ENCODE measurements at regions not wholly inside any gene's neighbourhood (a gene's known extent, or its start where the extent isn't known, plus 50 kb on each side); places are given as distances from the start of the nearest gene placed in this dataset.

DNA sequence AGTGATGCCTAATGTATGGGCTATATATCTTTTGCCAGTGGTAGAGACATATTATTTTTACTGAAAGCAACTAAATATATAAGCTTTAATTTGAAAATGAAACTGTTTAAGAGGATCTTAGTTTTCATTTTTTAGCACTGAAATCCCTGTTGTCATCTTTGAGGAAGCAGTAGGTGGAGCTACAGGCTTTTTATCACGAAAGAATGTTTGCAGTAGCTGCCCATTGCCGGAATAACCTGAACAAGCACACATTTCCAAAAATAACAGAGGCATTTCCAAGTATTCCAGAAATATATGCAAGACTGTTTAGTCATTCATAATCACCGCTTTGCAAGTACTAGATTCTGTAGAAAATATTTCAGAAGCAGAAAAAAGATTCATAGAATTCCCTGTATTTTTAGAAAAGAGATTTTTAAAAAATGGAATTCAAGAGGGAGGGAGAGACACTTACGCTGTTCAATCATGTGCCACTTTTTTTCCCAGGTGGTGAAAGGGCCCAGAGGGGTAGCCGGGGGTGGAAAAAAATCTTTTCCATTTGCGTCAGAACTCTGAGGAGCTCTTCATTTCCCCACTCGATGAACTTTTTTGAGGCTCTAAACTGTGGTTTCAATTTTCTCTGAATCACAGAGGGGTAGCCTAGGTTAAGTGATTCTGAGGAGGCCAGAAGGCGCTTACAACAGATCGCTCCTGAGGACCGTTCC is 142.5 kb upstream of the FERMT1 start:
- H3K27ac ChIP-seq = peak overlapping the region; percentile 3
- no peak overlapping the region for H3K9ac ChIP-seq (ENCODE audit: low read depth in 2 of 2, low read length in 2 of 2)
- no peak overlapping the region for H3K4me3 ChIP-seq
- no peaks in the 10 kb centered on the region for H3K9me3 ChIP-seq
- H3K36me3 ChIP-seq = no peaks in the 10 kb centered on the region
- intact Hi-C loops (cut with DNase I) = no loop called here
- TF ChIP-seq, protein P1, sequence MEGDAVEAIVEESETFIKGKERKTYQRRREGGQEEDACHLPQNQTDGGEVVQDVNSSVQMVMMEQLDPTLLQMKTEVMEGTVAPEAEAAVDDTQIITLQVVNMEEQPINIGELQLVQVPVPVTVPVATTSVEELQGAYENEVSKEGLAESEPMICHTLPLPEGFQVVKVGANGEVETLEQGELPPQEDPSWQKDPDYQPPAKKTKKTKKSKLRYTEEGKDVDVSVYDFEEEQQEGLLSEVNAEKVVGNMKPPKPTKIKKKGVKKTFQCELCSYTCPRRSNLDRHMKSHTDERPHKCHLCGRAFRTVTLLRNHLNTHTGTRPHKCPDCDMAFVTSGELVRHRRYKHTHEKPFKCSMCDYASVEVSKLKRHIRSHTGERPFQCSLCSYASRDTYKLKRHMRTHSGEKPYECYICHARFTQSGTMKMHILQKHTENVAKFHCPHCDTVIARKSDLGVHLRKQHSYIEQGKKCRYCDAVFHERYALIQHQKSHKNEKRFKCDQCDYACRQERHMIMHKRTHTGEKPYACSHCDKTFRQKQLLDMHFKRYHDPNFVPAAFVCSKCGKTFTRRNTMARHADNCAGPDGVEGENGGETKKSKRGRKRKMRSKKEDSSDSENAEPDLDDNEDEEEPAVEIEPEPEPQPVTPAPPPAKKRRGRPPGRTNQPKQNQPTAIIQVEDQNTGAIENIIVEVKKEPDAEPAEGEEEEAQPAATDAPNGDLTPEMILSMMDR (IDR thresholded peaks at IDR 0.05) = no peak
- H3K27me3 ChIP-seq = no peaks in the 10 kb centered on the region
- no peaks in the 10 kb centered on the region for H3K4me1 ChIP-seq
- DNase-seq = no peak

- no peaks in the 10 kb centered on the region for H3K9me3 ChIP-seq
- intact Hi-C loops (cut with DNase I) = no loop called here
- no peak for DNase-seq
Observed at GRCh38 chr20:6253396-6253795, 130.6 kb upstream of the FERMT1 start.

GRCh38 chr20:6245436-6245835 is 122.6 kb upstream of the FERMT1 start:
- no peak overlapping the region for H3K9ac ChIP-seq (ENCODE audit: low read depth in 2 of 2, low read length in 2 of 2)
- H3K9me3 ChIP-seq = no peaks in the 10 kb centered on the region
- TF ChIP-seq, protein P1 (IDR thresholded peaks at IDR 0.05) = no peak
- H3K27me3 ChIP-seq = no peaks in the 10 kb centered on the region
- no peaks in the 10 kb centered on the region for H3K36me3 ChIP-seq
- H3K4me1 ChIP-seq = no peaks in the 10 kb centered on the region
- intact Hi-C loops (cut with DNase I) = no loop called here
- H3K4me3 ChIP-seq = no peak overlapping the region
- H3K27ac ChIP-seq = no peak overlapping the region
- DNase-seq = no peak

More at GRCh38 chr20:6253396-6253795, 130.6 kb upstream of the FERMT1 start:
- Histone ChIP-seq H3K27ac (no peak overlapping the region), H3K4me1 (no peaks in the 10 kb centered on the region), H3K36me3 (no peaks in the 10 kb centered on the region), H3K9ac (ENCODE audit: low read depth in 2 of 2, low read length in 2 of 2) (no peak overlapping the region), H3K4me3 (no peak overlapping the region), H3K27me3 (no peaks in the 10 kb centered on the region)
- TF ChIP-seq, protein P1 (IDR thresholded peaks at IDR 0.05) = no peak

GRCh38 chr20:6241591-6241990 is 118.8 kb upstream of the FERMT1 start:
- Histone ChIP-seq H3K27ac (no peak overlapping the region), H3K36me3 (no peaks in the 10 kb centered on the region), H3K9me3 (no peaks in the 10 kb centered on the region), H3K9ac (ENCODE audit: low read depth in 2 of 2, low read length in 2 of 2) (no peak overlapping the region), H3K4me1 (no peaks in the 10 kb centered on the region), H3K4me3 (no peak overlapping the region), H3K27me3 (no peaks in the 10 kb centered on the region)
- TF ChIP-seq, protein P1 (IDR thresholded peaks at IDR 0.05) = no peak
- intact Hi-C loops (cut with DNase I) = no loop called here
- DNase-seq = no peak

GRCh38 chr20:6240059-6240458 is 117.2 kb upstream of the FERMT1 start:
- no peaks in the 10 kb centered on the region for H3K9me3 ChIP-seq
- no peak for DNase-seq
- intact Hi-C loops (cut with DNase I) = no loop called here
- no peak overlapping the region for H3K9ac ChIP-seq (ENCODE audit: low read depth in 2 of 2, low read length in 2 of 2)
- no peaks in the 10 kb centered on the region for H3K27me3 ChIP-seq
- H3K4me3 ChIP-seq = no peak overlapping the region
- no peaks in the 10 kb centered on the region for H3K4me1 ChIP-seq
- H3K36me3 ChIP-seq = no peaks in the 10 kb centered on the region
- no peak overlapping the region for H3K27ac ChIP-seq
- TF ChIP-seq, protein P1 (IDR thresholded peaks at IDR 0.05) = no peak

All from colonic mucosa (tissue), 4 donors.